ENCODE measurements at regions not wholly inside any gene's neighbourhood (a gene's known extent, or its start where the extent isn't known, plus 50 kb on each side); places are given as distances from the start of the nearest gene placed in this dataset.

GRCh38 chr2:209086761-209087160, 337.1 kb upstream of the MAP2 start:
- in situ Hi-C loops (cut with MboI; ENCODE audit: low pct_unique_long_range_greater_than_20kb, low sequenced_read_pairs, unreplicated experiment): no loop called here
- DNase-seq (ENCODE audit: low spot score): no peak
- TF ChIP-seq, protein P1, sequence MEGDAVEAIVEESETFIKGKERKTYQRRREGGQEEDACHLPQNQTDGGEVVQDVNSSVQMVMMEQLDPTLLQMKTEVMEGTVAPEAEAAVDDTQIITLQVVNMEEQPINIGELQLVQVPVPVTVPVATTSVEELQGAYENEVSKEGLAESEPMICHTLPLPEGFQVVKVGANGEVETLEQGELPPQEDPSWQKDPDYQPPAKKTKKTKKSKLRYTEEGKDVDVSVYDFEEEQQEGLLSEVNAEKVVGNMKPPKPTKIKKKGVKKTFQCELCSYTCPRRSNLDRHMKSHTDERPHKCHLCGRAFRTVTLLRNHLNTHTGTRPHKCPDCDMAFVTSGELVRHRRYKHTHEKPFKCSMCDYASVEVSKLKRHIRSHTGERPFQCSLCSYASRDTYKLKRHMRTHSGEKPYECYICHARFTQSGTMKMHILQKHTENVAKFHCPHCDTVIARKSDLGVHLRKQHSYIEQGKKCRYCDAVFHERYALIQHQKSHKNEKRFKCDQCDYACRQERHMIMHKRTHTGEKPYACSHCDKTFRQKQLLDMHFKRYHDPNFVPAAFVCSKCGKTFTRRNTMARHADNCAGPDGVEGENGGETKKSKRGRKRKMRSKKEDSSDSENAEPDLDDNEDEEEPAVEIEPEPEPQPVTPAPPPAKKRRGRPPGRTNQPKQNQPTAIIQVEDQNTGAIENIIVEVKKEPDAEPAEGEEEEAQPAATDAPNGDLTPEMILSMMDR (IDR thresholded peaks at IDR 0.05; ENCODE audit: extremely low read depth, insufficient read depth, missing control alignments): no peak

- no peak for DNase-seq (ENCODE audit: low spot score)
- in situ Hi-C loops (cut with MboI; ENCODE audit: low pct_unique_long_range_greater_than_20kb, low sequenced_read_pairs, unreplicated experiment): no loop called here
- TF ChIP-seq, protein P1 (IDR thresholded peaks at IDR 0.05; ENCODE audit: extremely low read depth, insufficient read depth, missing control alignments): no peak
These were observed 332.8 kb upstream of the MAP2 start for GRCh38 chr2:209091056-209091455.

DNA sequence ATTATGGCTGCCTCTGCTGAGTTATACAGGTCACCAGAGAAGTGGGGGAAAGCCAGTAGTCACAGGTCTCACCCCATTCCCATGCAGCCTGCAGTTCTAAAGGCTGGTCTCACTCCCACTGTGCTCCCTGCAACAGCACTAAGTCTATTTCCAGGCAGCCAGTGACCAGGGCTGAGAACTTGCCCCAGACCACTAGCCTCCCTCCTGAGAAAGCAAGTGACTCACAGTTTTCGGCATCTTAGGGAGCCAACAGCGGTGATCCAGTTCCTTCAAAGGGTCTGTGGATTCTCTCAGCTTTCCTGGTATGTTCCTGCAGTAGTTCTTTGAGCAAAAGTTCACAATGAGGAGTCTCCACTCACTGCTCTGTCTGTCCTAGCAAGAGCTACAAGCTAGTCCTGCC, 329.6 kb upstream of the MAP2 start:
- TF ChIP-seq, protein P1 (IDR thresholded peaks at IDR 0.05; ENCODE audit: extremely low read depth, insufficient read depth, missing control alignments): no peak
- in situ Hi-C loops (cut with MboI; ENCODE audit: low pct_unique_long_range_greater_than_20kb, low sequenced_read_pairs, unreplicated experiment): no loop called here
- DNase-seq (ENCODE audit: low spot score): no peak

GRCh38 chr2:209095432-209095831, 328.4 kb upstream of the MAP2 start:
- TF ChIP-seq, protein P1 (IDR thresholded peaks at IDR 0.05; ENCODE audit: extremely low read depth, insufficient read depth, missing control alignments): no peak

DNA sequence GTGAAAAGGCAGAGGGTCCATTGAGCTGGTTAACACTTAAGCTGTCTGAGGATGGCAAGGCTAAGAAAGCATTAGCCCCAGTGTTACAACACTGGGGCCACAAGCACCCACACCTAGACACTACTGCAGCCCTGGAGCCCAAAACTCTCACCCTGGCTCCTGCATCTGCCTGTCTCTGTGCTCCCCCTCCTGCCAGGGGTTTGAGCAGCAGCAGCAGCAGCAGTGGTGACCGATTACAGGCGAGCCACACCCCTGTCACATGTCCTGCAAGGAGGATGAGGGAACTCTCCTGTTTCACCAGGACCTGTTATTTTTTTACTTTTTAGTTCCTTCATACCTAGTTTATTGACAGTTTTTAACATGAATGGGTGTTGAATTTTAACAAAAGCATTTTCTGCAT, 326.7 kb upstream of the MAP2 start:
- in situ Hi-C loops (cut with MboI; ENCODE audit: low pct_unique_long_range_greater_than_20kb, low sequenced_read_pairs, unreplicated experiment): no loop called here
- DNase-seq (ENCODE audit: low spot score): no peak
- TF ChIP-seq, protein P1 (IDR thresholded peaks at IDR 0.05; ENCODE audit: extremely low read depth, insufficient read depth, missing control alignments): no peak

More at GRCh38 chr2:209095432-209095831, 328.4 kb upstream of the MAP2 start:
- in situ Hi-C loops (cut with MboI; ENCODE audit: low pct_unique_long_range_greater_than_20kb, low sequenced_read_pairs, unreplicated experiment): no loop called here
- DNase-seq (ENCODE audit: low spot score): no peak

- DNase-seq (ENCODE audit: low spot score): no peak
- TF ChIP-seq, protein P1 (IDR thresholded peaks at IDR 0.05; ENCODE audit: extremely low read depth, insufficient read depth, missing control alignments): no peak
- in situ Hi-C loops (cut with MboI; ENCODE audit: low pct_unique_long_range_greater_than_20kb, low sequenced_read_pairs, unreplicated experiment): no loop called here
These were observed 321.5 kb upstream of the MAP2 start for GRCh38 chr2:209102319-209102718.

DNA sequence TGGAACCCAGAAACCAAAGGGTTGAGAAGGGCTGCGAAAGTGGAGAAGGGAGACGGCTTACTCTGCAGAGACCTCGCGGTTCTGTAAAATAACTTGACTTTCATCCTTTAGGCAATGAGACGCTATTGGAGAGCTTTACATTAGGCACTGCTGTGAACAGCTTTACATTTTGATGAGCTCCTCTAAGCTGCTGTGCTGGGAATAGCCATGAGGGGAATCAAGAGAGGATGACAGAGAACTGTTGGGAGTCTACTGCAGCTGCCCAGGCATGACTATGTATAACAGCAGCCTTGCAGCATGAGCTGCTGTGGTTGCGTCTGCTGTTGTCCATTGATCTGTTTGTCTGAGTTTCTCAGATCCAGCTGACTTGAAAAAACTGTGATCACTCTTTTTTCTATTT, 310.8 kb upstream of the MAP2 start:
- DNase-seq (ENCODE audit: low spot score): no peak
- TF ChIP-seq, protein P1 (IDR thresholded peaks at IDR 0.05; ENCODE audit: extremely low read depth, insufficient read depth, missing control alignments): no peak
- in situ Hi-C loops (cut with MboI; ENCODE audit: low pct_unique_long_range_greater_than_20kb, low sequenced_read_pairs, unreplicated experiment): no loop called here

All from GM13977 (cell line).